WTC11 (cell line): ENCODE measurements at regions not wholly inside any gene's neighbourhood (a gene's known extent, or its start where the extent isn't known, plus 50 kb on each side); places are given as distances from the start of the nearest gene placed in this dataset.

ENCODE experiments used
- ATAC-seq: fragments of 200-7000 bp; cut with Tn5 transposase; 2 replicates; pipeline ENCODE4 v1.10.0; 2021; ENCODE audit warnings: mild to moderate bottlenecking, moderate library complexity
- CTCF ChIA-PET: fragments of 300-600 bp; sonication (Branson Sonifier 250); formaldehyde crosslinking; loops from one replicate; lab custom pipeline; 2021; ENCODE audit warnings: antibody characterized with exemption; lab: Charles Lee
- POLR2A ChIA-PET: fragments of 350-600 bp; sonication (Branson Sonifier 250); formaldehyde crosslinking; loops from one replicate; lab custom pipeline; 2021; ENCODE audit warnings: antibody characterized with exemption; lab: Charles Lee
- DNase-seq: peaks from one replicate; pipeline ENCODE4 v3.0.0; 2021; ENCODE audit warnings: low spot score
- H3K27ac Mint-ChIP-seq: 2 replicates; pipeline ENCODE4 v1.8.0; 2021; ENCODE audit warnings: mixed read lengths
- H3K27me3 Mint-ChIP-seq: 2 replicates; pipeline ENCODE4 v1.8.0; 2021; ENCODE audit warnings: low read depth, mild to moderate bottlenecking, moderate library complexity, mixed read lengths
- H3K36me3 Mint-ChIP-seq: 2 replicates; pipeline ENCODE4 v1.8.0; 2021; ENCODE audit warnings: mixed read lengths
- H3K4me1 Mint-ChIP-seq: 2 replicates; pipeline ENCODE4 v1.8.0; 2022; ENCODE audit warnings: mixed read lengths
- H3K4me3 Mint-ChIP-seq: 2 replicates; pipeline ENCODE4 v1.8.0; 2021; ENCODE audit warnings: mild to moderate bottlenecking, moderate library complexity, mixed read lengths
- H3K9me3 Mint-ChIP-seq: 2 replicates; pipeline ENCODE4 v1.8.0; 2021; ENCODE audit warnings: mixed read lengths
- AR ChIP-seq: fragments of 250-450 bp; sonication (Bioruptor Pico); IDR thresholded peaks from 2 replicates; pipeline ENCODE4 v1.9.0; 2021; ENCODE audit warnings: mild to moderate bottlenecking
- ATF1 ChIP-seq: sonication (generic); formaldehyde crosslinking; IDR thresholded peaks from 2 replicates; pipeline ENCODE4 v1.8.1; 2023; ENCODE audit warnings: mild to moderate bottlenecking, moderate library complexity, missing genetic modification reagents
- ATF2 ChIP-seq: sonication (generic); formaldehyde crosslinking; IDR thresholded peaks from 2 replicates; pipeline ENCODE4 v1.8.1; 2022; ENCODE audit warnings: low read depth, missing genetic modification reagents, borderline replicate concordance
- CREB1 ChIP-seq: sonication (generic); formaldehyde crosslinking; IDR thresholded peaks from 2 replicates; pipeline ENCODE4 v1.8.0; 2023; ENCODE audit warnings: mild to moderate bottlenecking, missing genetic modification reagents
- E2F4 ChIP-seq: sonication (generic); formaldehyde crosslinking; IDR thresholded peaks from 2 replicates; pipeline ENCODE4 v1.8.1; 2022; ENCODE audit warnings: low read depth, mild to moderate bottlenecking, moderate library complexity, missing genetic modification reagents, borderline replicate concordance
- ERG ChIP-seq: fragments of 250-450 bp; sonication (Bioruptor Pico); IDR thresholded peaks from 2 replicates; pipeline ENCODE4 v1.8.0; 2021; ENCODE audit warnings: mild to moderate bottlenecking
- ETV6 ChIP-seq: sonication (generic); formaldehyde crosslinking; IDR thresholded peaks from 2 replicates; pipeline ENCODE4 v1.8.1; 2022; ENCODE audit warnings: mild to moderate bottlenecking, missing genetic modification reagents
- FOXP1 ChIP-seq: sonication (generic); formaldehyde crosslinking; IDR thresholded peaks from 2 replicates; pipeline ENCODE4 v1.8.0; 2022; ENCODE audit warnings: missing genetic modification reagents, mild to moderate bottlenecking, moderate library complexity, borderline replicate concordance
- JUN ChIP-seq: sonication (generic); formaldehyde crosslinking; IDR thresholded peaks from 2 replicates; pipeline ENCODE4 v1.8.0; 2023; ENCODE audit warnings: mild to moderate bottlenecking, missing genetic modification reagents
- MXD4 ChIP-seq: fragments of 250-450 bp; sonication (Bioruptor Pico); IDR thresholded peaks from 2 replicates; pipeline ENCODE4 v1.8.0; 2021; ENCODE audit warnings: mild to moderate bottlenecking, moderate library complexity, borderline replicate concordance
- NR3C1 ChIP-seq: sonication (generic); formaldehyde crosslinking; conservative IDR thresholded peaks from 2 replicates; pipeline ENCODE4 v1.8.1; 2023; ENCODE audit warnings: low read depth, mild to moderate bottlenecking, missing genetic modification reagents
- RORB ChIP-seq: fragments of 250-450 bp; sonication (Bioruptor Pico); IDR thresholded peaks from 2 replicates; pipeline ENCODE4 v1.9.0; 2021; ENCODE audit warnings: mild to moderate bottlenecking
- SMAD3 ChIP-seq: sonication (generic); formaldehyde crosslinking; IDR thresholded peaks from 2 replicates; pipeline ENCODE4 v1.8.0; 2022; ENCODE audit warnings: missing genetic modification reagents, mild to moderate bottlenecking, borderline replicate concordance
- SMAD4 ChIP-seq: sonication (generic); formaldehyde crosslinking; IDR thresholded peaks from 2 replicates; pipeline ENCODE4 v1.8.0; 2022; ENCODE audit warnings: mild to moderate bottlenecking, missing genetic modification reagents
- TEAD4 ChIP-seq: sonication (generic); formaldehyde crosslinking; IDR thresholded peaks from 2 replicates; pipeline ENCODE4 v1.8.0; 2022; ENCODE audit warnings: mild to moderate bottlenecking, missing genetic modification reagents
- TP53 ChIP-seq: sonication (generic); formaldehyde crosslinking; IDR thresholded peaks from 2 replicates; pipeline ENCODE4 v1.8.1; 2023; ENCODE audit warnings: mild to moderate bottlenecking, missing genetic modification reagents
- ZBTB43 ChIP-seq: sonication (generic); formaldehyde crosslinking; IDR thresholded peaks from 2 replicates; pipeline ENCODE4 v1.8.1; 2023; ENCODE audit warnings: mild to moderate bottlenecking, missing genetic modification reagents
- ZNF121 ChIP-seq: sonication (generic); formaldehyde crosslinking; IDR thresholded peaks from 2 replicates; pipeline ENCODE4 v1.8.0; 2023; ENCODE audit warnings: missing genetic modification reagents
- ZNF138 ChIP-seq: sonication (generic); formaldehyde crosslinking; conservative IDR thresholded peaks from 2 replicates; pipeline ENCODE4 v1.8.1; 2022; ENCODE audit warnings: mild to moderate bottlenecking, moderate library complexity, missing genetic modification reagents
- ZNF219 ChIP-seq: sonication (generic); formaldehyde crosslinking; IDR thresholded peaks from 2 replicates; pipeline ENCODE4 v1.8.0; 2023; ENCODE audit warnings: missing genetic modification reagents, mild to moderate bottlenecking, borderline replicate concordance
- ZNF263 ChIP-seq: sonication (generic); formaldehyde crosslinking; IDR thresholded peaks from 2 replicates; pipeline ENCODE4 v1.8.1; 2022; ENCODE audit warnings: low read depth, mild to moderate bottlenecking, moderate library complexity, missing genetic modification reagents
- TF ChIP-seq, protein P1 (sequence below): sonication (generic); formaldehyde crosslinking; IDR thresholded peaks from 2 replicates; pipeline ENCODE4 v1.8.1; 2022; ENCODE audit warnings: mild to moderate bottlenecking, moderate library complexity, missing genetic modification reagents

DNA sequence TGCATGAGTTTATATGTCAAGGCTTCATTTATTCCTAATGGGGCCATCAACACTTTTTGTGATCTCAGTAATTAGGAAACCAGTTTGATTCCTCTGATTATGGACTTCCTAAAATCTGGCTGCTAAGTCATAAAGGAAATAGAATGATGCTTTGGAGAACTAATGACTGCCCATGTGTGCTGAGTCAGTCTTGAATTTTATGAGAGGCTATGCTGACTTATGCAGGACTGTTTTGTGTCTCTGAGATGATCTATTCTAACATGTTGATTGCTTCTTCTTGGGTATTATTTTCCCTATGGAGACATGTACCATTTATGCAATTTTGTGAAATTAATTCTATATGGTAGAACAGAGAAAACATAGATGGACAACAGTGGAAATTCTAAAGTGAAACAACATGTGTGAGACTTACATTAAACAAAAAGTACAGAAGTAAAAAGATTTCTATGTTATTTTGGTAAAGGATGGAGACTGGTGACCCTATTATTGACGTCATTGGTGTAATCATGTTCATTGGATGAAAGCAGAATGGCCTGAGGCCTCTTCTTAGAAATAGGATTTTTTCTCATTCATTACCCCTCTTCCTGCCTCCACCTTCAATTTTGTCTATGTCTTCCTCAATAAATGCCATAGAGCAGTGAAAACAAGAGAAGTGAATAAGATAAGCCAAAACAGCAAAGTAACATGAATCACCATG, 1658.2 kb upstream of the PIK3C3 start:
- Mint-ChIP-seq H3K4me1 (peaks cover 15% of the 10 kb centered on the region), H3K4me3 (no peak overlapping the region), H3K9me3 (peaks cover 13% of the 10 kb centered on the region), H3K27me3 (peaks cover 18% of the 10 kb centered on the region), H3K36me3 (no peaks in the 10 kb centered on the region), H3K27ac (no peak overlapping the region)
- CTCF ChIA-PET = no interaction called here
- POLR2A ChIA-PET = no interaction called here
- TF ChIP-seq ETV6 (no peak), E2F4 (CRISPR knock-in tag) (no peak), CREB1 (CRISPR knock-in tag) (no peak), ZNF121 (CRISPR knock-in tag) (no peak)
- TF ChIP-seq, protein P1, sequence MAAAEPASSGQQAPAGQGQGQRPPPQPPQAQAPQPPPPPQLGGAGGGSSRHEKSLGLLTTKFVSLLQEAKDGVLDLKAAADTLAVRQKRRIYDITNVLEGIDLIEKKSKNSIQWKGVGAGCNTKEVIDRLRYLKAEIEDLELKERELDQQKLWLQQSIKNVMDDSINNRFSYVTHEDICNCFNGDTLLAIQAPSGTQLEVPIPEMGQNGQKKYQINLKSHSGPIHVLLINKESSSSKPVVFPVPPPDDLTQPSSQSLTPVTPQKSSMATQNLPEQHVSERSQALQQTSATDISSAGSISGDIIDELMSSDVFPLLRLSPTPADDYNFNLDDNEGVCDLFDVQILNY (CRISPR knock-in tag) = no peak
- no peak for DNase-seq
- ATAC-seq = no peak

DNA sequence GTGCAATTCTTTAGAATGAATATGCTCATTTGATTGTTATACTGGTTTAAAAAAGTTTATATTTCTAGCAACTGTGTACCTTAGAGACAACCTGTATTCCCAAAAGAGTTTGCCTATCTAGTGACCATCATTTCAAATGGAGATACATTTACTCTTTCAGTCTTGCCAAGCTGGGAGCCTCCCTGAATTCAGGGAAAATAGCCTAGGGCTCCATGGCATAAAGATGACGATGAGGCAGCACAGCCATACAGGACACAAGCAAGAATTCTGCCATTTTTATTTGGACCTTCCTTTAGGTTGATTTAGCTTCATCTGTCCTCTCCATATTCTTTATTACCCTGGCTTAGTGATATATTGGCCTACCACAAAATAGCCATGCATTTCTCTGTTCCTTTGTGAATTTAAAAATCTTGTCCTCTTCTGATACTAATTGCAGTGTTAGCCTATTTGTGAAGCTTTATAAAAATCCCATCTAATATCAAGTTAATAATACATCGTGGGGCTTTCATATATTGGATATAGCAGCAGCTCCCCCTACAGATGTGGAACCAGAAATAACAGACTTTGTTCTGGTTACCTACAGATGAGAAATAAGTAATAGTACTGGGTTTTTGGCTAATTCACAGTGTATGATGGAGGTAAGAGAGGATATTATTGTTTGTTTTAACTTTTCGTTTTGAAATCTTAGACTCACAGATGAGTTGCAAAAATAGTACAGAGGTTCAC, 1661.9 kb upstream of the PIK3C3 start:
- ATAC-seq (0 out of 2 replicates have a peak, but pooled peaks have one; percentile 28), DNase-seq (no peak)
- Mint-ChIP-seq H3K4me1 (peaks cover 16% of the 10 kb centered on the region), H3K4me3 (no peak overlapping the region), H3K27me3 (peaks cover 36% of the 10 kb centered on the region), H3K27ac (no peak overlapping the region), H3K36me3 (no peaks in the 10 kb centered on the region), H3K9me3 (no peaks in the 10 kb centered on the region)
- TF ChIP-seq SMAD3 (no peak), AR (CRISPR knock-in tag) (no peak), RORB (CRISPR knock-in tag) (no peak), ERG (CRISPR knock-in tag) (no peak), ATF1 (no peak), MXD4 (no peak), TP53 (CRISPR knock-in tag) (no peak), JUN (no peak), ZNF263 (CRISPR knock-in tag) (no peak), ZBTB43 (CRISPR knock-in tag) (no peak), ATF2 (CRISPR knock-in tag) (no peak), SMAD4 (CRISPR knock-in tag) (no peak), ZNF138 (CRISPR knock-in tag) (no peak), FOXP1 (CRISPR knock-in tag) (no peak), ZNF219 (CRISPR knock-in tag) (no peak), NR3C1 (CRISPR knock-in tag) (no peak), TEAD4 (no peak)
- POLR2A ChIA-PET = no interaction called here
- CTCF ChIA-PET = interaction anchor here (0.6 to 1.2 kb wide), 2 partner anchors 138 to 502 kb away, joined by 3 read pairs; no protein-coding TSS in a partner anchor
